Heart left ventricle (tissue), 13 donors: ENCODE measurements at regions not wholly inside any gene's neighbourhood (a gene's known extent, or its start where the extent isn't known, plus 50 kb on each side); places are given as distances from the start of the nearest gene placed in this dataset.

Experiments
- POLR2A ChIP-seq, 2 donors: fragments of 450-650 bp; IDR thresholded peaks; one replicate each; pipeline ENCODE4 v1.6.1; 2017; ENCODE audit warnings: antibody characterized with exemption in 2 of 2, mild to moderate bottlenecking in 2 of 2, moderate library complexity in 2 of 2
- TF ChIP-seq, protein P1 (sequence below), 12 donors: fragments of 200-600 bp; sonication (generic) in 4 of 12; IDR thresholded peaks; one replicate each; pipeline versions ENCODE4 v1.5.0 to v1.8.0; 2018 to 2022; ENCODE audit warnings: antibody characterized with exemption in 12 of 12, mild to moderate bottlenecking in 5 of 12
- donor health status: ischemic (EF 13 %, LVEDD 7.1; RV severe dilation, severe dysfunction).
- donor health status: DM: no; HTN: yes; CAD: no.
- donor health status: DM: no; HTN: no; CAD: no.
- donor health status: ischemic (EF 25% LVEDD 6.9; RV normal size, moderate dysfunction).
- donor health status: ischemic (EF 25% LVEDD 5.7; RV mildly dilated, moderate dysfunction).
- donor health status: ischemic (EF 35%, LVEDD 5.7; RV mildly dilated, moderate dysfunction).
- donor health status: nonischemic (EF 11% LVEDD 7.7; RV severe dilation, severe dysfunction).
- donor health status: DM: yes; HTN: yes; CAD: no.
- donor health status: PGD.
- donor health status: ischemic (EF 29% LVEDD 5.4; RV normal size, mild dysfunction).
- donor health status: nonischemic (EF 23%, LVEDD 6.1; RV moderate dilation, normal function).

DNA sequence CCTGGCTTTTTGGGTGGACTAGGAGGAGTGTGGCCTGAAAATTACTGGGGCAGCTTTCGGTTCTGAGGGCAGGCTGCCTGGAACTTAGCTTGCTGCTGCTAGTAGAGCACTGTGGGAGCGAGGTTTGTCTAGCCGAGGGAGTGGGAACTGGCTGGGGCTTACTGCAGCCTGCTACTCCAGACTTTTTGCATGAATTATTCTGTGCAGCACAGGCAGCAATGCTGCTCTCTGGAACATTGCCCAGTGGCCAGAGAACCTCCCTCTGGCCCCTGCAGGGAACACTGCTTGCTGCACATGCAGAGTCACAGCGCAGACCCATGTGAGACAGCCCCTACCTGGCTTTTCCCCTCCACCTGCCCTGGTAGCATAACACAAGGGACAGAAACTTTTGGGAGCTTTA lies 263.9 kb upstream of the SLITRK2 start:
- TF ChIP-seq, protein P1, sequence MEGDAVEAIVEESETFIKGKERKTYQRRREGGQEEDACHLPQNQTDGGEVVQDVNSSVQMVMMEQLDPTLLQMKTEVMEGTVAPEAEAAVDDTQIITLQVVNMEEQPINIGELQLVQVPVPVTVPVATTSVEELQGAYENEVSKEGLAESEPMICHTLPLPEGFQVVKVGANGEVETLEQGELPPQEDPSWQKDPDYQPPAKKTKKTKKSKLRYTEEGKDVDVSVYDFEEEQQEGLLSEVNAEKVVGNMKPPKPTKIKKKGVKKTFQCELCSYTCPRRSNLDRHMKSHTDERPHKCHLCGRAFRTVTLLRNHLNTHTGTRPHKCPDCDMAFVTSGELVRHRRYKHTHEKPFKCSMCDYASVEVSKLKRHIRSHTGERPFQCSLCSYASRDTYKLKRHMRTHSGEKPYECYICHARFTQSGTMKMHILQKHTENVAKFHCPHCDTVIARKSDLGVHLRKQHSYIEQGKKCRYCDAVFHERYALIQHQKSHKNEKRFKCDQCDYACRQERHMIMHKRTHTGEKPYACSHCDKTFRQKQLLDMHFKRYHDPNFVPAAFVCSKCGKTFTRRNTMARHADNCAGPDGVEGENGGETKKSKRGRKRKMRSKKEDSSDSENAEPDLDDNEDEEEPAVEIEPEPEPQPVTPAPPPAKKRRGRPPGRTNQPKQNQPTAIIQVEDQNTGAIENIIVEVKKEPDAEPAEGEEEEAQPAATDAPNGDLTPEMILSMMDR (IDR thresholded peaks at IDR 0.05) = no peak
- no peak for TF ChIP-seq POLR2A (IDR thresholded peaks at IDR 0.05)
